OCI-LY3 (cell line): ENCODE measurements at regions not wholly inside any gene's neighbourhood (a gene's known extent, or its start where the extent isn't known, plus 50 kb on each side); places are given as distances from the start of the nearest gene placed in this dataset.

Source experiments
- H2AFZ ChIP-seq: fragments of 200-600, 300-600 bp; shearing (Covaris generic); 2 replicates; pipeline ENCODE4 v1.6.0; 2014; ENCODE audit warnings: antibody characterized with exemption, low read depth, low read length
- H3K27ac ChIP-seq: fragments of 200-600, 300-600 bp; sonication (generic); 2 replicates; pipeline ENCODE4 v1.5.1; 2014; ENCODE audit warnings: mild to moderate bottlenecking, low read length, moderate library complexity, mixed read lengths
- H3K27me3 ChIP-seq: fragments of 200-600, 300-600 bp; sonication (generic); 2 replicates; pipeline ENCODE4 v1.6.1; 2014; ENCODE audit warnings: low read depth, low read length, mixed read lengths
- H3K36me3 ChIP-seq: fragments of 200-600, 300-600 bp; sonication (generic); replicated peaks from 2 replicates; pipeline ENCODE3; 2014; ENCODE audit warnings: low read depth, low read length, mixed read lengths
- H3K4me1 ChIP-seq: fragments of 300-600, 200-600 bp; sonication (generic); 2 replicates; pipeline ENCODE4 v1.6.1; 2014; ENCODE audit warnings: low read length, mixed read lengths
- H3K4me2 ChIP-seq: fragments of 200-600, 300-600 bp; sonication (generic); 2 replicates; pipeline ENCODE4 v1.6.1; 2014; ENCODE audit warnings: low read length, mixed read lengths
- H3K4me3 ChIP-seq: fragments of 300-600, 200-600 bp; sonication (generic); 2 replicates; pipeline ENCODE4 v1.5.1; 2014; ENCODE audit warnings: antibody characterized with exemption, mild to moderate bottlenecking, low read length, moderate library complexity
- H3K79me2 ChIP-seq: fragments of 300-600, 200-600 bp; shearing (Covaris generic); 2 replicates; pipeline ENCODE4 v1.6.1; 2014; ENCODE audit warnings: mild to moderate bottlenecking, low read length, mixed read lengths
- H3K9ac ChIP-seq: fragments of 300-600, 200-600 bp; shearing (Covaris generic); 2 replicates; pipeline ENCODE4 v1.6.0; 2014; ENCODE audit warnings: mild to moderate bottlenecking, low read length, moderate library complexity
- H3K9me3 ChIP-seq: fragments of 200-600, 300-600 bp; shearing (Covaris generic); 2 replicates; pipeline ENCODE4 v1.6.1; 2014; ENCODE audit warnings: low read length, mixed read lengths; ENCODE audit not compliant: insufficient read depth
- H4K20me1 ChIP-seq: fragments of 200-600, 300-600 bp; sonication (generic); 2 replicates; pipeline ENCODE4 v1.6.1; 2016; ENCODE audit warnings: low read length, mixed read lengths; ENCODE audit not compliant: insufficient read depth
- CTCF ChIP-seq: fragments of 200-600, 300-600 bp; sonication (generic); IDR thresholded peaks from 2 replicates; pipeline ENCODE4 v1.5.1; 2014; ENCODE audit warnings: antibody characterized with exemption, low read length, low read depth
- EZH2phosphoT487 ChIP-seq: fragments of 200-600 bp; shearing (Covaris generic); IDR thresholded peaks from 2 replicates; pipeline ENCODE4 v1.6.1; 2018; ENCODE audit warnings: antibody characterized with exemption, mixed run types, low read depth

DNA sequence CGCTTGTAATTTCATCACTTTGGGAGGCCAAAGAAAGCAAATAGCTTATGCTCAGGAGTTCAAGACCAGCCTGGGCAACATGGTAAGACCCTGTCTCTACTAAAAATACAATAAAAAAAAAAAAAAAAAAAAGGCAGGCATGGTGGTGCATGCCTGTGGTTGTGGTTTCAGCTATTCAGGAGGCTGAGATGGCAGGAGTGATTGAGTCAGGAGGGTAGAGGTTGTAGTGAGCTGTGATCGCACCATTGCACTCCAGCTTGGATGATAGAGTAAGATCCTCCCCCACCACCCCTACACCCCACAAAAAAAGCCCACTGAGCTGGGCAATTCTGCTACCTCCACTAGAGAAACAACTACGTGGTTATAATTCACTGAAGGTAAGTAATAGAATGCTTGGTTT lies 118.8 kb upstream of the PCDH18 start:
- TF ChIP-seq CTCF (no peak), EZH2phosphoT487 (no peak)

DNA sequence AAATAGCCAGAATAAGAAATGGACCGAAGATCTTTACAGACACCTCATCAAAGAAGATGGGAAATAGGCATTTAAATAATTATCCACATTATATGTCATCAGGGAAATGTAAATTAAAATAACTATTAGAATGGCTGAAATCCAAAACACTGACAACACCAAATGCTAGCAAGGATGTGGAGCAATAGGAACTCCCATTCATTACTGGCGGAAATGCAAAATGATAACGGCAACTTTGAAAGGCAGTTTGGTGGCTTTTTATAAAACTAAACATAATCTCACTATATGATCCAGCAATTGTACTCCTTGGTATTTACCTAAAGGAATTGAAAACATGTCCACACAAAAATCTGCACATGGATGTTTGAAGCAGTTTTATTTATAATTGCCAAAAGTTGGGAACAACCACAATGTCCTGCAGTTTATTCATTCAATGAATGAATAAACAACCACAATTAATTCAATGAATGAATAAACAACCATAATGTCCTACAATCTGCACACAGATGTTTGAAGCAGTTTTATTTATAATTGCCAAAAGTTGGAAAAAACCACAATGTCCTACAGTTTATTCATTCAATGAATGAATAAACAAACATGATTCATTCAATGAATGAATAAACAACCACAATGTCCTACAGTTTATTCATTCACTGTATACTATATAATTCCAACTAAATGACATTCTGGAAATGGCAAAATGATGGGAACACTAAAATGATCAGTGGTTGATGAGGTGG lies 117.6 kb upstream of the PCDH18 start:
- no peak overlapping the region for H3K4me2 ChIP-seq
- no peak for TF ChIP-seq CTCF
- no peak for TF ChIP-seq EZH2phosphoT487
- peaks cover 14% of the 10 kb centered on the region; the same call in 1 of the 2 replicates for H3K9me3 ChIP-seq

More for the DNA sequence above, 118.8 kb upstream of the PCDH18 start:
- no peaks in the 10 kb centered on the region for H3K27me3 ChIP-seq
- peaks cover 8% of the 10 kb centered on the region for H3K36me3 ChIP-seq
- no peak overlapping the region for H3K9ac ChIP-seq
- peaks cover 13% of the 10 kb centered on the region; the same call in 1 of the 2 replicates for H3K9me3 ChIP-seq
- H3K4me2 ChIP-seq: no peak overlapping the region
- no peaks in the 10 kb centered on the region for H3K79me2 ChIP-seq
- H3K4me1 ChIP-seq: peaks cover 21% of the 10 kb centered on the region
- H2AFZ ChIP-seq: no peak overlapping the region
- no peak overlapping the region for H3K4me3 ChIP-seq
- no peaks in the 10 kb centered on the region for H4K20me1 ChIP-seq
- no peak overlapping the region for H3K27ac ChIP-seq

GRCh38 chr4:137648531-137648930 lies 116.2 kb upstream of the PCDH18 start:
- Histone ChIP-seq H3K4me1 (peaks cover 21% of the 10 kb centered on the region), H3K9me3 (peaks cover 14% of the 10 kb centered on the region; the same call in 1 of the 2 replicates), H3K27ac (no peak overlapping the region), H3K4me2 (no peak overlapping the region), H2AFZ (peak overlapping the region; percentile 19; the same call in 1 of the 2 replicates), H3K4me3 (no peak overlapping the region), H3K79me2 (no peaks in the 10 kb centered on the region), H3K9ac (no peak overlapping the region), H3K27me3 (no peaks in the 10 kb centered on the region), H4K20me1 (no peaks in the 10 kb centered on the region), H3K36me3 (peaks cover 8% of the 10 kb centered on the region)
- TF ChIP-seq CTCF (no peak), EZH2phosphoT487 (no peak)

More for the DNA sequence above, 117.6 kb upstream of the PCDH18 start:
- no peaks in the 10 kb centered on the region for H4K20me1 ChIP-seq
- no peak overlapping the region for H2AFZ ChIP-seq
- H3K9ac ChIP-seq: no peak overlapping the region
- peaks cover 8% of the 10 kb centered on the region for H3K36me3 ChIP-seq
- H3K27me3 ChIP-seq: no peaks in the 10 kb centered on the region
- peaks cover 21% of the 10 kb centered on the region for H3K4me1 ChIP-seq
- H3K79me2 ChIP-seq: no peaks in the 10 kb centered on the region
- H3K27ac ChIP-seq: no peak overlapping the region
- no peak overlapping the region for H3K4me3 ChIP-seq

GRCh38 chr4:137647375-137647774 lies 115.1 kb upstream of the PCDH18 start:
- peaks cover 21% of the 10 kb centered on the region for H3K4me1 ChIP-seq
- H3K27me3 ChIP-seq: no peaks in the 10 kb centered on the region
- no peaks in the 10 kb centered on the region for H3K79me2 ChIP-seq
- peaks cover 14% of the 10 kb centered on the region; the same call in 1 of the 2 replicates for H3K9me3 ChIP-seq
- H3K9ac ChIP-seq: no peak overlapping the region
- H3K4me2 ChIP-seq: peak overlapping the region; percentile 4; the same call in 1 of the 2 replicates
- H2AFZ ChIP-seq: no peak overlapping the region
- peaks cover 8% of the 10 kb centered on the region for H3K36me3 ChIP-seq
- H3K27ac ChIP-seq: peak overlapping the region; percentile 46
- no peaks in the 10 kb centered on the region for H4K20me1 ChIP-seq
- TF ChIP-seq EZH2phosphoT487: no peak
- peak; percentile 37 for TF ChIP-seq CTCF
- H3K4me3 ChIP-seq: no peak overlapping the region
